Smooth muscle cell of the brain vasculature (primary cell): ENCODE measurements at regions not wholly inside any gene's neighbourhood (a gene's known extent, or its start where the extent isn't known, plus 50 kb on each side); places are given as distances from the start of the nearest gene placed in this dataset.

ENCODE experiments used
- DNase-seq: peaks from one replicate; pipeline ENCODE4 v3.0.0-alpha.2; 2012; ENCODE audit warnings: low read depth, low spot score

DNA sequence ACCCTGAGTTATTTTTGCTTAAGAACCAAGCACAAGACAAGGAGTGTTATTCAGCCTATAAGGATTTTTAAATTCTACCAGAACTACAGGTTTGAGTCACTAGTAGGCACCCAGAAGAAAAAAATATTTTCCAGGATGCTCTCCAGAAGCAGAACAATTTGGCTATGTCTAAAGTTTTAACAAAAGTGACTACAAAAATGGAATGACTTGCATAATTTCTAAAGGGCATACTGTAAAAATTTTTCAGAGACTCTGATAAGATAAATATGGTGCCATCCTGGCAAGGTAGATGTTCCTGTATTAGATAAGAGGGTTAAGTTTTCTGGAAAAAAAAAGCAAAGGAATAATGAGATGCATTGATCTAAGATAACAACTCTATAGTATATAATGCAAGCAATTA lies 68.6 kb upstream of the FAM9A start:
- no peak for DNase-seq

DNA sequence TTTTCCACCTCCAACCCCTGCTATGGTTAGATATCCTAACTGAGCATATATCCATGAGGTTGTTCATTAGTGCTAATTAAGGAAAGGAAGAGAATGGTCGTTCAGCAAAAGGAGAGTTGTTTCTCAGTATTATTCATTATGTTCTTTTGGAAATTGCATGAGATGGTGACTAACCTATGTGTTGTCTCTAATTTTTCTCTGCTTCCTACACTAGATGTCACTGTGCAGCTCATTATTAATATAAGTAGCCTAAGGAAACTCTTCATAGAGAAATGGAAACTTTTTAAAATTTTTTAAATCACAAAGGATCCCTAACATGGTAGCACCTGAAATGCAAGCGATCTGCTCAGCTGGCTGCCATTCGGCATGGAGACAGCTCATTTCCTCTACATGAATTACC lies 67.7 kb upstream of the FAM9A start:
- no peak for DNase-seq

DNA sequence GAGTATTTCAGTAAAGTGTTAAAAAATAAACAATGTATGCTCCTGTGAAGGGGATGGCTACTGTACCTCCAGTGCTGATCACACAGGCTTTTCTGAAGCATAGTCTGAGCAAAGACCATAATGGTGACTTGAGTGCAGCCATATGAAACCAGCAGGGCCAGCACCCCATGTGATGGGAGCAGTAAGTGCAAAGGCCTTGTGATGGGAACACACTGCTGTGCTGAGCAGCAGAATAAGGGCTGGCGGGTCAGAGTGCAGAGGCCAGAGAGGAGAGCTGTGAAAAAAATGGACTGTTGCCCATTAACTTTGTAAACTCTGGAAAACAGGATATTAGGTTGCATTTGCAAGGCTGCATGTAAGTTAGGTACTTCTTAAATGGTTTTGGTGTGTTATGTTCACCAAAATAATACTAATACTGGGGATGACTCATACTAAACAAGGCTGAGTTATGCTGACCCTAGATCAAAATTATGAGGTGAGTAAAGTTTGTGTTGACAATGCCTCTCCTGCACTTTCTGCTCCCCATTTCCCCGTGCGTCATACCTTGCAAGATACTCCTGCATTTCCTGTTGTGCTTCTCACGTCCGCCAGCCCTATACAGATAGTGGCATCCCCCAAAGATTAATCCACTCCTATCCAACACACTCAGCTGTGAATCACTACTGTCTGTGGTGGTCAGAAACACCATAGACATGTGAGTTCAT lies 67.0 kb upstream of the FAM9A start:
- no peak for DNase-seq

DNA sequence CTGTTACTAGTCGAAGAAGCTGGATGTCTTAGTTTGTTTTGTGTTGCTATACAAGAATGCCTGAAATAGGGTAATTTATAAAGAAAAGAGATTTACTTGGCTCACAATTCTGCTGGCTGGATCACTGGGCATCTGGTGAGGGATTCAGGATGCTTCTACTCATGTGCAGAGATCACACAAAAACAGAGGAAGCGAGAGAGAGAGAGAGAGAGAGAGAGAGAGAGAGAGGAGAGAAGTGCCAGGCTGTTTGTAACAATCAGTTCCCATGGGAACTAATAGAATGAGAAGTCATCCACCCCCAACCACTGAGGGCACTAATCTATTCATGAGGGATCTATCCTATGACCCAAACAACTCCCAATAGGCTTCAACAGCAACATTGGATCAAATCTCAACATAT lies 66.2 kb upstream of the FAM9A start:
- no peak for DNase-seq

DNA sequence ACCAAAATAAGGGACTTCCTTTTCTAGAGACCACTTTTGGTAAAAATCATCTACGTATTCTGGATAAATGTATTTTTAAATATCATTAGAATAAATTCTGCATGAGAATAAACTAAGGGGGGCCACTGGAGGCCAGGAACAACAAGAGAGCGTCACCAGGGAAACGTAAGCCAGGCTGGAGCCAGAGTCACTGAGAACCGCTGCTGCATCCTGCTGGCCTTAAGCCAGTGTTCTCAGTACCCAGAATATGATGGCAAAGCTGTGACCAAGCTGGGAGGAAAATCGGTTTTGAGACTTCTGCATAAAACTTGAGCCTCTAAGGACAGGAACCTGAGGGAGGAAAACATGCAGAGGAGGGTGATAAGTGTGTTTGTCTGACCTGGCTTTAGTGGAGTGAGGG lies 63.0 kb upstream of the FAM9A start:
- no peak for DNase-seq

DNA sequence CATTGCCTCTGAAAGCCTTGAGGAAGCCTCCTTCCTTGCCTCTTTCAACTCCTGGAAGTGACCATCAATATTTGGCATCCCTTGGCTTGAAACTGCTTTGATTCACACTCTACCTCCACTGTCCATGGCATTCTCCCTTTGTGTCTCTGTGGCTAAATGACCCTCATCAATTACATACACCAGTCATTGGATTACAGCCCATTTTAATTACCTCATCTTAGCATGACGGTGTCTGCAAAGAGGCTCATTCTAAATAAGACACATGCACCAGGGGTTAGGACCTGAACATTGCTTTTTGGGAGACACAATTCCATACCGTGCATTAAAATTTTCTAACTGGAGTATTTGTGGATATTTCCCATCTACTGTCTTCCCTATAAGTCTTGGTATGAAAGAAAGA lies 60.7 kb upstream of the FAM9A start:
- DNase-seq, result no peak

DNA sequence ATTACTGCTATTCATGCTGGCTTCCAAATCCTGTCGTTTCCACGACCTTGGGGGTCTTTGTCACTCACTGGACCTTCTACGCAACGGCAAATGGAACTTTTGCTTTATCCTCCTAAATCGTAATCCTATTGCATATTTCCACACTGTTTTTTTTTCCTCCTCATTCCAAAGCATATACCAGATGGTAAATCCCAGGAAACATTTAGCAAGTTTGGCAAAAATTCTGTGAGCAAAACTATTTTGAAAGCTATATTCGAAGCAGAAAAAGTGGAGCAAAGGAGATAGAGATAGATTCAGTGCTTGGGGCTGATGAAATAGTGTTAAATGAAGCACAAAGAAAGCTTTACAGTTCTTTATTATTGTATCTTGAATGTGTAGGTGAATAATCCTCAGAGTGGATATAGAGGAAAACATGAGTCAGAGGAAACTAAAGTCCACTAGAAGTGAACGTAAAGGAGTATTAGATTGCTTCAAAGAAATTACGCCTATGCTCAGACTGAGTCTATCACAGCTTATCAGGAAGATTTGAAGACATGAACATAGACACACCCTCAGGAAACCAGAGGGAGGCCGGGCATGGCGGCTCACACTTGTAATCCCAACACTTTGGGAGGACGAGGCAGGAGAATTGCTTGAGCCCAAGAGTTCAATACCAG lies 50.2 kb upstream of the FAM9A start:
- DNase-seq, result no peak
